NOMO-1 (cell line): ENCODE measurements at regions not wholly inside any gene's neighbourhood (a gene's known extent, or its start where the extent isn't known, plus 50 kb on each side); places are given as distances from the start of the nearest gene placed in this dataset.
A peak's percentile ranks its signal among the peaks of the same experiment; 100 is the strongest.

Experiments
- DNase-seq, 2 experiments: peaks; one replicate each; lab custom pipeline; 2025; ENCODE audit not compliant: unreplicated experiment in 2 of 2; lab: John Stamatoyannopoulos, UW

DNA sequence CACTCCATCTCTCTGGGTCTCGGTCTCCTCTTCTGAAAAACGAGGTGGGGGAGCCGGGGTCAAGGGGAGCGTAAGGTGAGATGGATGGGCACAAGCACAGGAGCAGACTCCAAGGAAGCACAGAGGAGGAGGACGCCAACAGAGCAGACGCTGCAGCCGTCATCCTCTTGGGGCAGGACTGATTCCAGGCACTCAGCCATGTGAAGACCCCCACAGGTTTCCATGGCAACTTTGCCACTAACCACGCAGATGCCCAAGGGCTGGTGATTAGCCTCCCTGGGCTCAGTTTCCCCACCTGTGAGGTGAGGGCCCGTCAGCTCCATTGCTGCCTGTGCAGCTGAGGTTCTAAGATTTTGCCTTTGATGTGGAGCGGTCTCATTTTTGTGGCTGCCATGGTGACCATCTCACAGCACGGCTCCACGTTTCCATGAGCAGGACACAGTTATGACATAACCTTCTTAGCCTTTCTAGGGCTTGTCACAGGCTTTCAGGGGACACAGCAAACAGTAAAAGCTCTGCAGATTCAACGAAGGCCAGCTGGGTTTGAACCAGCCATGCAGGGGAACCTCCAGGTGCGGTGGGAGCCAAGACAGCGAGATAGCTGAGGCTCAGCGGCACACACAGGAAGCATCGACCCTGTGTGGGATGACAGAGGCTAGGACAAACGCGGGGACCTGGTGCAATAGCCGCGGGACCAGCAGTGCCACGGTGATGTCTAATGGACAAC, 170.3 kb downstream of the NUP210 start:
- no peak for DNase-seq

- no peak for DNase-seq
Measured at GRCh38 chr3:13248640-13249039, 171.5 kb downstream of the NUP210 start.

DNA sequence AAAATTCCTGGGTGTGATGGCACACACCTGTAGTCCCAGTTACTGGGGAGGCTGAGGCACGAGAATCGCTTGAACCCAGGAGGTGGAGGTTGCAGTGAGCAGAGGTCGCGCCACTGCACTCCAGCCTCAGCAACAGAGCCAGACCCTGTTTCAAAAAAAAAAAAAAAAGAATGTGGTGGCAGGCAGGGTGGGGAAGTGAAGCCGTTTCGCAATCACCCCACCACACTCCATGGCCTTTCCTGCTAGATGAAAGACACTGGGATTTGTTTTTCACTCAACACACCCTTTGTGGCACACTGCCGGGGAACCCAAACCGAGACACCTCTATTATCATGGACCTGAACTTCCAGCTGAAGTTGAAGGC, 172.4 kb upstream of the IQSEC1 start:
- peak; percentile 47 to 58 for DNase-seq

DNA sequence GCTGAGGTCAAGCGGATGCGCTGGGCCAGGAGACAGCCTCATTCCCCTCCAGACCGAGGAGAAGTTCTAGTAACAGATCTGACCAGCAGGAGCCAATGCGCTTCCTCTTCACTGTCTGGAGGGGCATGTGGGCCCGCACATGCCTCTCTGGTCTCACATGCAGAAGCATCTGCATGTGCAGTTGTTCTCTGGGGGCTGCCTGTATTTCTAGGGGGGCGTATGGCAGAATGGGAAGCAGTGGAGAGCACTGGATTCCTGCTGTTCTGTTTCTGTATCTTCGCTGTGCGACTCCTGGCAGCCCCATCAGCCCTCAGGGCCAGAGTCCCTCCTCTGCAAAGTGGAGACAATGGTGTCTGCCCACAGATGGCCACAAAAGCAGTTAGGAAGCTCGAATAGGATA, 170.4 kb upstream of the IQSEC1 start:
- no peak for DNase-seq

- DNase-seq, result no peak
Measured at GRCh38 chr3:13242364-13242737, 169.1 kb upstream of the IQSEC1 start.

DNA sequence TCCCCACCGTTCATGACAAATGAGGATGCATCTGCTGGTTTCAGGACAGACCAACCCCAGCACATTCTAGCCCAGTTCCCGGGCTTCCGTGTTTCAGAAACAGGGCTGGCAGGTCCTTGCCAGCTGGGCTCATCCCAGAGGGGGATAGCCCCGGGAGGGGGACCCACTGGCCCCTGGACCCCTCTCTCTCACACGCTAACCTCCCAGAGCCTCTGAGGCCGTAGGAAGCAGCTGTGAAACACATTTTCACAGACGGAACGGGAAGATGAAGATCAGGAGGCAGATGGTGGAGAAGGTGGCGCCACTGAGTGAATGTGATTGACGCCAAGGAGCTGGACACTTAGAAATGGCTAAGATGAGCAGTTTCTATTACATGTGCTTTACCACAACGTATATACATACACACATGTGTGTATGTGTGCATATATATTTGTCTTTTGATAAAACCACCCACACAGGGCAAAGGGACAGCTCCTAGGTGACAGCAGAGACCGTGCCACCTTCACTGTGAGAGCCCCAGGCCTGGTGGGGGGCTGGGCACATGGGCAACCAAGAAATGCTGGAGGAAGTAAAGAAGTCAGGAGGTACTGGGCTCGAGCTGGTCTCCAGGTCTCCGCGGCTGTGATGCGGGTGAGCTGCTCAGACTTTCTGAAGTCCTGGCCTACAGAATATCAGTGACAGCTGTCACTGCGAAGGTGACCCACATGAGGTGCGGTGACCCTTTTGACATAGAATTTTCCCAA, 168.6 kb upstream of the IQSEC1 start:
- DNase-seq, result no peak

DNA sequence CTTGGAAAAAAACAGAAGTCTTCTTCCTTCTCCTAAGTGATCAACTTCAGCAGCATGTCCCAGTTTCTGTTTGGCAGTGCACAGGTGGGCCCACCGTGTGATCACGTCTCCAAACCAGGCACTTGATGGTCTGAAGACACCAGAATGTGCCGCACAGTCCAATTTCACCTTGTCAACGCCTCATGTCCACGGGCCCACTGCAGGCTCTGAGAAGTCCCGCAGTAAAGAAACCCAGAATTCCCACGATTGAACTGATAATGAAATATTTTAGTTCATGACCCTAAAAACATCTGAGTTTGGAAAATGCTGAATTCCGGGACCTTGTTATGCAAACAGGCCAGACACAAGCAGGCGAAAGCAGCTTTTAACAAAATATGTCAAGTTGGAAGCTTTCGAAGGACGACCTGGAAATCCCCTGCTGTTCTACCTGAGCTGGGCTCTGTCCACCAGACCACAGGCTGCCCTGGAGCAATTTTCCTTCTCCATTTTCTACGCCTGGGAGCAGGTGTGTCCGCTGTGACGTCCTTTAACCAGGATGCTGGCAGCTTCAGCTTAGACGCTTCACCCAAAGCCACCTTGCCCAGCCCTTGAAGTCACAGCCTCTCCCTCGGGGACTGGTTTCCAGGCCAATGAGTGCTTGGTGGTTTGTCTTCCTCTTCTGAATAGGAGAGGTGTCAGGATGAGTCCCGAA, 167.8 kb upstream of the IQSEC1 start:
- no peak for DNase-seq

- no peak for DNase-seq
Measured at GRCh38 chr3:13239467-13239760, 166.2 kb upstream of the IQSEC1 start.

- no peak for DNase-seq
Measured at GRCh38 chr3:13238687-13239466, 165.6 kb upstream of the IQSEC1 start.

DNA sequence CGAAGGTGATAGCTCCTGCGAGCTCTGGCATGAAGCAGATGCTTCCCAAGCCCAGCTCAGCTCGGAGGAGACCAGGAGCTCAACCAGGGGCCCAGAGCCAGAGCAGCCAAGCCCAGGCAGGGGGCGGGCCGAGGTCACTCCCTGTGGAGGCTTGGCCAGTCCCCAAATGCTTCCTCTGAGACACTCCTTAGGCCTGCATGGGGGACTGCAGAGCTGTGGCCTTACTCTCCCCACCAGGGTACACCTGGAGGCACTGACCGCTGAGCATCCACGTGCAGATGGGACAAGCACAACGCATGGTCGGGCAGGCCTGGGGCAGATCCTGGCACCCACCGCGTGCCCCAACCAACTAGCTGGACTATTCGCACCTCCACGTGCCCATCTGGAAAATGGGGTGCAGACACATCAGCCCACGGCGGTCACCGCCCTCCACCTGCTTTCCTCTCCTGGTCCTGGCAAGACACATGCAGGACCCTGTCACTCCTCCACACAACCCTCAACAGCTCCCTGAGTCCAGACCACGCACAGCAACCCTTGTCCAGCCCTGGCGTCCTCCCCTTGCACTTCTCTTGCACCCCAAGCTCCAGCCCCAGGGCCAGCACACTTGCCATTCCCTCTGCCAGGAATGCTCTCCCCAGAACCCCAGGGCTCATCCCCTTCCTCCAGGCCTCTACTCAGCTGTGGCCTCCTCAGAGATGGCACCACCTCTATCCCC, 164.7 kb upstream of the IQSEC1 start:
- no peak for DNase-seq

DNA sequence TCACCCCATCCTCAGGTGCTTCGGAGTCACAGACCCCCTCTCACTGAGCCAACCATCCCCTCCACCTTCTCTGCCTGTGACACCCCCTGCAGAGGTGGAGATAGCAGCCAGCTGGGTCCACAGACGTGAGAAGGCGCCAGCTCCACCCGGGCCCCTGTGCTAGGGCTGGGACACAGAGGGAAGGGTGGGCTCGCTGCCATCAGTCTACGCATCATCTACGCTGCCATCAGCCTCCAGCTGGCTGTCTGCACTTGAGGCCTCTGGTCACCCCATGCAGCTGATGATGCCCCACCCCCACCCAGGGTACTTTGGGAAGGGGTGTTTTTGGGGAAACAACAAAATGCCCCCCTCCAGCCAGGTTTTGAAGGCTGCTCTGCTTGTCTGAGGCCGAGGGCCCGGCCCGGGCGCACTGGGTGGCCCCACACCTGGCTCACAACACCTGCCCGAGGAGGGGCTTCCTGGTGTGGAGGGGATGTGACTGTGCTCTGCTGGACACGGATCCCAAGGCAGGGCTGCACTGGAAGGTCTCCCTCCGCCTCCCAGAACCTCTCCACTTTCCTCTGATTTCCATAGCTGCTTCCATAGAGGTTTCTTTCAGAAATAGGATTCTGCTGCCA, 163.4 kb upstream of the IQSEC1 start:
- no peak for DNase-seq

- no peak for DNase-seq
Measured at GRCh38 chr3:13235897-13236296, 162.7 kb upstream of the IQSEC1 start.

DNA sequence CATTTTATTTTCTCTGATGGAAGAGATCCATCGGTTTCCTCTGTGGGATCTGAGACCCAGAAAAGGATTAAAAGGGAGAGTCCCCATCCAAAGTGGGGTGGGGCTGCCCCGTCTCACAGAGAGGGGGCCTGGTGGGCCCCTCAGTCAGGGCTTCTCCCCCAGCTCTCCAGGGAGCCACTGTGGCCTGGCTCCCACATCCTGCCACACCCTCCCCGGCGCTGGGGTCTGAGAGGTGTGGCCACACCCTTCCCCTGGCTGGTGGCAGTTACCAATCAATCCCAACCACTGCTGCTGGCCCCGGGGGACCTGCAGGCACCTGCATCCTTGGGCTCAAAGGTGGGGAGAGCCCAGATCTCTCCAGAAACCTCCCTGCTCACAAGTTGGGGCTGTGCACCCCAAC, 161.8 kb upstream of the IQSEC1 start:
- peak; percentile 22 to 36 for DNase-seq

- DNase-seq, result no peak
Measured at GRCh38 chr3:13234666-13235065, 161.4 kb upstream of the IQSEC1 start.

DNA sequence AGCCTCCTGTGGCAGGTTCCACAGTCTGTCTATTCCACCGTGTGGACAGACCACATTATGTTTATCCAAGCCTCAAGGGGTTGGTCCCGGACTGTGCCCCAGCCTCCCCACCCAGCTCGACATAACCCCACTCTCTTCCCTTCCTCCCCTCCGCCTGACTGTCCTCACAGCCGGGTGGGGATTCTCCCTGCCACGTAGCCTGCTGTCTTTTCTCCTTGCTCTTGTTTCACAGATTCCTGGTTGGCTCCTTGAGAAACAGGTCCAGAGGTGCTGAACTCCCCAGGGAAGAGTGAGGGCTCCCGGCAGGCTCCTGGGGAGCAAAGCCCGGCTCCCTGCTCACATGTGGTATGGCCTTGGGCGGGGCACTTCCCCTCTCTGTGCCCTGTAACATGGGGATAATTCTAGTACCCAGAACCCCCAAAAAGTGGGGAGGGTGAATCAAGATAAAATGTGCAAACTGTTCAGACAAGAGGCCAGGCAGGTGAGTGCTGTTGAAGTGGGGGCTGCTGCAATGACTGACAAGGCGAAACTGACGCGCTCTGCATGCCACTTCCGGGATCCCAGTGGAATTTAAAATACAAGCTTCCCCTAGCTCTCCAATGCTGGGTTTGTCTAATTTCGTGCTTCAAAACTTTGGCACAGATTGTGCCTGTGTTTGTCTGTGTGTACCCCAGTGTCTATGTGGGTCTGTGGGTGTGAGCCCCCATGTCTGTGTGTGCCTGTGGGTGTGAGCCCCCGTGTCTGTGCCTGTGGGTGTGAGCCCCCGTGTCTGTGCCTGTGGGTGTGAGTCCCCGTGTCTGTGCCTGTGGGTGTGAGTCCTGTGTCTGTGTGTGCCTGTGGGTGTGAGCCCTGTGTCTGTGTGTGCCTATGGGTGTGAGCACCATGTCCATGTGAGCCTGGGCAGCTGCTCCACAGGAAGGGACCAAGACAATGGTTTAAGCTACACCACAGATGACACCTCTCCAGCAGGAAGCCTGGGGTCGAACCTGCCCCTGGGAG, 160.6 kb upstream of the IQSEC1 start:
- DNase-seq, result peak; percentile 10 to 27

GRCh38 chr3:13231781-13232666, 158.8 kb upstream of the IQSEC1 start:
- no peak for DNase-seq

DNA sequence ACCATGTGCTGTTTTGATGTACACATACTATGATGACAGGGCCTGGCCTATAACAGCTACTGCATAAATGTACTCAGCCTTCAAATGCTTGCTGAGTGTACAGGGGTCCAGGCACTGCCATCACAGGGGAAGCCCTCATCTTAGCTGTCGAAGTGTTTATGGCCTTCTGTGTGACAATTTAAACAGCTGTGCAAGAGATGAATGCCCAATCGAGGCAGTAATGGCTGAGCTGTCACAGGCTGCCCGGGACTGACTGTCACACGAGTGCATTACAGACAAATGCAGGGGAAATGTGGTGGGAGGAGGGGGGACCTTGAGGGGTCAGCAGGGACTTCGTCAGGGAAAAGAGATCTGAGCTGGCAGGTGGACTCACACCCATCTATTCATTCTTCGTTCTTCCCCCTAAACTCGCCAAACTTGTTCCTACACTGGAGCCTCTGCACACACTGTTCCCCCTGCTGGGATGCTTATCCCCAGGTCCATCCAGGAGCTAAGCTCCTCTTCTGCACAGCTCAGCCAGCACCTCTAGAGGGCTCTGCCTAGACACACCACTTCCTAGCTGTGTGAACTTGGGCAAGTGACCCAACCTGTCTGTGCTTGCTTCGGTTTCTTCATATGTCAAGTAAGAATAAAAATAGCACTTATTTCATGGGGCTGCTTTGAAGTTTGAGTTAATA, 156.2 kb upstream of the IQSEC1 start:
- peak in 1 of 2 experiments; percentile 2 for DNase-seq

- DNase-seq, result no peak
Measured at GRCh38 chr3:13228584-13228983, 155.4 kb upstream of the IQSEC1 start.
